ENCODE measurements at regions not wholly inside any gene's neighbourhood (a gene's known extent, or its start where the extent isn't known, plus 50 kb on each side); places are given as distances from the start of the nearest gene placed in this dataset.

DNA sequence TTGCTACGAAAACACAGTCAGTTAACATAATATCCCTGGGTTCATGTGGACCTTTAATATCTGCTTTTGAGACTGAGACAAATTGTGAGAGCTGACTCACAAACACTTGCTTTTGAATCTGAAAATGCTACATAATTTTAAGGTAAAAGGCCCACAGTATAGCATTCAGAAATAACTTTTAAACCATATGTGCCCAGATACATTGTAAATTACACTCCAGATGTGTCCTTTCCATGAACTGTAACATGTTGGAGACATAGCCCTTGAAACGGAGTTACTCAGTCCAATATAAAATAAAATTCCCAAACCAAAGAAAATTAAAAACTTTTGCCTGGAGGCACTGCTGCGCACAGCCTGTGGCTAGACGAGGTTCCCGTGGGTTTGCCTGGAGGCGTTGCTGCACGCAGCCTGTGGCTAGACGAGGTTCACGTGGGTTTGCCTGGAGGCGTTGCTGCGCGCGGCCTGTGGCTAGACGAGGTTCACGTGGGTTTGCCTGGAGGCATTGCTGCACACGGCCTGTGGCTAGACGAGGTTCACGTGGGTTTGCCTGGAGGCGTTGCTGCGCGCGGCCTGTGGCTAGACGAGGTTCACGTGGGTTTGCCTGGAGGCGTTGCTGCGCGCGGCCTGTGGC is 131.9 kb upstream of the ALKAL2 start:
- Histone ChIP-seq H2AFZ (ENCODE audit: low read length) (no peak overlapping the region), H3K36me3 (ENCODE audit: low read depth, low read length) (no peaks in the 10 kb centered on the region), H3K79me2 (ENCODE audit: low read length) (no peaks in the 10 kb centered on the region), H4K20me1 (ENCODE audit: low read length) (no peaks in the 10 kb centered on the region), H3F3A (ENCODE audit: low read length, unreplicated experiment) (no peaks in the 10 kb centered on the region), H3K27ac (ENCODE audit: low read length) (no peak overlapping the region), H3K27me3 (ENCODE audit: low read length) (peaks cover 27% of the 10 kb centered on the region; the same call in 1 of the 2 replicates), H3K4me2 (ENCODE audit: low read length) (no peak overlapping the region), H3K9me3 (ENCODE audit: low read length) (no peaks in the 10 kb centered on the region), H3K9ac (ENCODE audit: low read length) (no peak overlapping the region), H3K4me1 (ENCODE audit: insufficient read depth, low read length) (peaks cover 9% of the 10 kb centered on the region), H3K4me3 (ENCODE audit: low read length) (no peak overlapping the region), H3K9me2 (replicated peaks; ENCODE audit: low read length) (no peaks in the 10 kb centered on the region)
- BruUV-seq (replicated peaks): no TSS peak
- intact Hi-C loops (cut with micrococcal nuclease): no loop called here
- DNase-seq (no peak), ATAC-seq (no peak)
- ChIA-PET CTCF (no interaction called here), POLR2A (ENCODE audit: unreplicated experiment) (no interaction called here)
- TF ChIP-seq EZH2 (IDR thresholded peaks at IDR 0.05; ENCODE audit: low read length, unreplicated experiment) (no peak), EZH2phosphoT487 (IDR thresholded peaks at IDR 0.05; ENCODE audit: borderline replicate concordance, low read length) (no peak)
- TF ChIP-seq, protein P1, sequence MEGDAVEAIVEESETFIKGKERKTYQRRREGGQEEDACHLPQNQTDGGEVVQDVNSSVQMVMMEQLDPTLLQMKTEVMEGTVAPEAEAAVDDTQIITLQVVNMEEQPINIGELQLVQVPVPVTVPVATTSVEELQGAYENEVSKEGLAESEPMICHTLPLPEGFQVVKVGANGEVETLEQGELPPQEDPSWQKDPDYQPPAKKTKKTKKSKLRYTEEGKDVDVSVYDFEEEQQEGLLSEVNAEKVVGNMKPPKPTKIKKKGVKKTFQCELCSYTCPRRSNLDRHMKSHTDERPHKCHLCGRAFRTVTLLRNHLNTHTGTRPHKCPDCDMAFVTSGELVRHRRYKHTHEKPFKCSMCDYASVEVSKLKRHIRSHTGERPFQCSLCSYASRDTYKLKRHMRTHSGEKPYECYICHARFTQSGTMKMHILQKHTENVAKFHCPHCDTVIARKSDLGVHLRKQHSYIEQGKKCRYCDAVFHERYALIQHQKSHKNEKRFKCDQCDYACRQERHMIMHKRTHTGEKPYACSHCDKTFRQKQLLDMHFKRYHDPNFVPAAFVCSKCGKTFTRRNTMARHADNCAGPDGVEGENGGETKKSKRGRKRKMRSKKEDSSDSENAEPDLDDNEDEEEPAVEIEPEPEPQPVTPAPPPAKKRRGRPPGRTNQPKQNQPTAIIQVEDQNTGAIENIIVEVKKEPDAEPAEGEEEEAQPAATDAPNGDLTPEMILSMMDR (conservative IDR thresholded peaks at IDR 0.05; ENCODE audit: low read depth, low read length): no peak

DNA sequence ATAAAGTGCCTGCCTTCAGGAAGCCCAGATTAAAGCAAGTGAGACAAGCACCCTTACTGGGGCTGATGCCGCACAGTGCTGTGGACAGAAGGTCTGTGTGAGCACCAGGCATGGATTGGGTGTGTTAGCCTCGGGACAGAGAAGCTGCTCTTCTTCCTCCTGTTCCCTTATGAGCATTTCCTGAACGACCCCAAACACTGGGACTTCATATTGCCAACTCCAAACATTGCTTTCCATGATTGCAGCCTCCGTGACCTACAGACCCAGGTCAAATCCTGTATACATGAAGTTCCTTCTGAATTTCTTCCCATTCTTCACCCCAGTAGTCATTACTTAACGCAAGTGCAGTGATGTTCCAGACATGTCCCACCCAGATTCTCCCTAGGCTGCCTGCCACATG is 129.8 kb upstream of the ALKAL2 start:
- no peaks in the 10 kb centered on the region for H3K36me3 ChIP-seq (ENCODE audit: low read depth, low read length)
- H3K4me3 ChIP-seq (ENCODE audit: low read length): no peak overlapping the region
- H3K9me2 ChIP-seq (replicated peaks; ENCODE audit: low read length): no peaks in the 10 kb centered on the region
- ChIA-PET POLR2A (ENCODE audit: unreplicated experiment) (no interaction called here), CTCF (no interaction called here)
- no peak for TF ChIP-seq EZH2 (IDR thresholded peaks at IDR 0.05; ENCODE audit: low read length, unreplicated experiment)
- TF ChIP-seq, protein P1 (conservative IDR thresholded peaks at IDR 0.05; ENCODE audit: low read depth, low read length): no peak
- no peak for TF ChIP-seq EZH2phosphoT487 (IDR thresholded peaks at IDR 0.05; ENCODE audit: borderline replicate concordance, low read length)
- no peaks in the 10 kb centered on the region for H3K4me1 ChIP-seq (ENCODE audit: insufficient read depth, low read length)
- no peak for DNase-seq
- no peaks in the 10 kb centered on the region for H4K20me1 ChIP-seq (ENCODE audit: low read length)
- no peak overlapping the region for H3K4me2 ChIP-seq (ENCODE audit: low read length)
- no peaks in the 10 kb centered on the region for H3F3A ChIP-seq (ENCODE audit: low read length, unreplicated experiment)
- ATAC-seq: no peak
- H3K9me3 ChIP-seq (ENCODE audit: low read length): no peaks in the 10 kb centered on the region
- H3K79me2 ChIP-seq (ENCODE audit: low read length): no peaks in the 10 kb centered on the region
- H3K27ac ChIP-seq (ENCODE audit: low read length): no peak overlapping the region
- H3K9ac ChIP-seq (ENCODE audit: low read length): no peak overlapping the region
- peaks cover 27% of the 10 kb centered on the region; the same call in 1 of the 2 replicates for H3K27me3 ChIP-seq (ENCODE audit: low read length)
- BruUV-seq (replicated peaks): no TSS peak
- intact Hi-C loops (cut with micrococcal nuclease): no loop called here
- no peak overlapping the region for H2AFZ ChIP-seq (ENCODE audit: low read length)

DNA sequence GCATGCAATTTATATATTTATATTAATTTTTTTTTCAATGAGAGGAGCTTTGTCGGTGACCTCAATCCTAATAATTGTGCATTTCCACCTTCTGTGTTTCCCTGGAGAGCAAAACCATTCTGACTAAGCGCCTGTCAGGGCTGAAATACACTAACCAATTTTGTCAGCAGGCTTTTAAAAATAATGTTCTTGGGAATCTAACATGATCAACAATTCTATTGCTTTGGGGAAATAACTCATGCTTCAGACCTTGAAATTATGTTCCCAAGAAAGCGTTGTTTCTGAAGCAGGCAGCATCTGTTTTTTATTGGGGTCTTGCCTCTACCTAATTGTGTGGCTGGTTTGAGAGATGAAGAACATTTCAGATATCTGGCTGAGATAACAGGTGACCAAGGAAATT is 129.1 kb upstream of the ALKAL2 start:
- ChIA-PET POLR2A (ENCODE audit: unreplicated experiment) (no interaction called here), CTCF (no interaction called here)
- no peaks in the 10 kb centered on the region for H3K79me2 ChIP-seq (ENCODE audit: low read length)
- TF ChIP-seq, protein P1 (conservative IDR thresholded peaks at IDR 0.05; ENCODE audit: low read depth, low read length): no peak
- TF ChIP-seq EZH2 (IDR thresholded peaks at IDR 0.05; ENCODE audit: low read length, unreplicated experiment) (no peak), EZH2phosphoT487 (IDR thresholded peaks at IDR 0.05; ENCODE audit: borderline replicate concordance, low read length) (no peak)
- H3K27ac ChIP-seq (ENCODE audit: low read length): no peak overlapping the region
- no peaks in the 10 kb centered on the region for H4K20me1 ChIP-seq (ENCODE audit: low read length)
- no peaks in the 10 kb centered on the region for H3K9me3 ChIP-seq (ENCODE audit: low read length)
- H3K36me3 ChIP-seq (ENCODE audit: low read depth, low read length): no peaks in the 10 kb centered on the region
- intact Hi-C loops (cut with micrococcal nuclease): no loop called here
- H3K9me2 ChIP-seq (replicated peaks; ENCODE audit: low read length): no peaks in the 10 kb centered on the region
- no peak overlapping the region for H3K9ac ChIP-seq (ENCODE audit: low read length)
- H3F3A ChIP-seq (ENCODE audit: low read length, unreplicated experiment): no peaks in the 10 kb centered on the region
- no peak overlapping the region for H3K4me2 ChIP-seq (ENCODE audit: low read length)
- ATAC-seq (no peak), DNase-seq (no peak)
- peaks cover 27% of the 10 kb centered on the region; the same call in 1 of the 2 replicates for H3K27me3 ChIP-seq (ENCODE audit: low read length)
- no peak overlapping the region for H3K4me3 ChIP-seq (ENCODE audit: low read length)
- no peaks in the 10 kb centered on the region for H3K4me1 ChIP-seq (ENCODE audit: insufficient read depth, low read length)
- BruUV-seq (replicated peaks): no TSS peak
- H2AFZ ChIP-seq (ENCODE audit: low read length): no peak overlapping the region

Data from PC-3 (cell line).